Ascending aorta (tissue), 2 donors: ENCODE measurements at regions not wholly inside any gene's neighbourhood (a gene's known extent, or its start where the extent isn't known, plus 50 kb on each side); places are given as distances from the start of the nearest gene placed in this dataset.

Source experiments
- DNase-seq, 2 donors: peaks; one replicate each; pipeline ENCODE4 v3.0.0-alpha.2; 2019; ENCODE audit warnings: low spot score in 2 of 2
- H3K27ac ChIP-seq, 2 donors: fragments of 200-600 bp; sonication (generic); one replicate each; pipeline ENCODE4 v1.5.1; 2016 to 2017; ENCODE audit warnings: mild to moderate bottlenecking in 1 of 2
- H3K27me3 ChIP-seq: fragments of 200-600 bp; sonication (generic); one replicate; pipeline ENCODE4 v1.5.1; 2017
- H3K36me3 ChIP-seq, 2 donors: fragments of 200-600 bp; sonication (generic); one replicate each; pipeline ENCODE4 v1.5.1; 2016
- H3K4me1 ChIP-seq, 2 donors: fragments of 200-600 bp; sonication (generic); one replicate each; pipeline ENCODE4 v1.5.1; 2016 to 2017; ENCODE audit warnings: mild to moderate bottlenecking in 1 of 2
- H3K4me3 ChIP-seq, 2 donors: fragments of 200-600 bp; sonication (generic); one replicate each; pipeline ENCODE4 v1.5.1; 2016 to 2017; ENCODE audit warnings: mild to moderate bottlenecking in 1 of 2
- H3K9me3 ChIP-seq, 2 donors: fragments of 200-600 bp; sonication (generic); one replicate each; pipeline ENCODE4 v1.5.1; 2016
- CTCF ChIP-seq, 3 experiments: fragments of 200-600 bp in 2 of 3; fragments of 450-650 bp in 1 of 3; sonication (generic) in 2 of 3; IDR thresholded peaks; one replicate each; pipeline ENCODE4 v1.5.1; 2016 to 2019; ENCODE audit warnings: antibody characterized with exemption in 3 of 3, mild to moderate bottlenecking in 1 of 3, moderate library complexity in 1 of 3
- intact Hi-C: fragments of 100-400 bp; cut with DNase I; formaldehyde crosslinking; loops from one replicate; pipeline ENCODE4 v1.15.1; 2023

- Histone ChIP-seq H3K36me3 (no peaks in the 10 kb centered on the region), H3K27ac (no peak overlapping the region), H3K9me3 (peaks cover 0 to 7% of the 10 kb centered on the region in 2 donors), H3K4me3 (no peak overlapping the region), H3K27me3 (no peaks in the 10 kb centered on the region), H3K4me1 (no peaks in the 10 kb centered on the region)
- TF ChIP-seq CTCF (IDR thresholded peaks at IDR 0.05) = no peak
- no peak for DNase-seq
- intact Hi-C loops = no loop called here
These were observed 225.9 kb downstream of the MEIS1 start for GRCh38 chr2:66660804-66661203.

GRCh38 chr2:66661253-66662173 lies 226.6 kb downstream of the MEIS1 start:
- Histone ChIP-seq H3K36me3 (no peaks in the 10 kb centered on the region), H3K4me3 (no peak overlapping the region), H3K27ac (no peak overlapping the region), H3K9me3 (peaks cover 0 to 7% of the 10 kb centered on the region in 2 donors), H3K4me1 (no peaks in the 10 kb centered on the region), H3K27me3 (no peaks in the 10 kb centered on the region)
- DNase-seq = no peak
- intact Hi-C loops = no loop called here
- no peak for TF ChIP-seq CTCF (IDR thresholded peaks at IDR 0.05)

- no peak for TF ChIP-seq CTCF (IDR thresholded peaks at IDR 0.05)
- intact Hi-C loops = no loop called here
- Histone ChIP-seq H3K4me3 (no peak overlapping the region), H3K36me3 (no peaks in the 10 kb centered on the region), H3K27me3 (no peaks in the 10 kb centered on the region), H3K9me3 (peaks cover 0 to under 1% of the 10 kb centered on the region in 2 donors), H3K27ac (no peak overlapping the region), H3K4me1 (no peaks in the 10 kb centered on the region)
- DNase-seq = no peak
These were observed 230.4 kb downstream of the MEIS1 start for GRCh38 chr2:66665124-66665984.

GRCh38 chr2:66667301-66667700 lies 232.4 kb downstream of the MEIS1 start:
- Histone ChIP-seq H3K4me3 (no peak overlapping the region), H3K4me1 (no peaks in the 10 kb centered on the region), H3K36me3 (no peaks in the 10 kb centered on the region), H3K9me3 (no peaks in the 10 kb centered on the region), H3K27me3 (no peaks in the 10 kb centered on the region), H3K27ac (no peak overlapping the region)
- intact Hi-C loops = no loop called here
- DNase-seq = no peak
- TF ChIP-seq CTCF (IDR thresholded peaks at IDR 0.05) = no peak

- Histone ChIP-seq H3K4me3 (no peak overlapping the region), H3K27ac (no peak overlapping the region), H3K4me1 (no peaks in the 10 kb centered on the region), H3K9me3 (no peaks in the 10 kb centered on the region), H3K27me3 (no peaks in the 10 kb centered on the region), H3K36me3 (no peaks in the 10 kb centered on the region)
- no peak for TF ChIP-seq CTCF (IDR thresholded peaks at IDR 0.05)
- no peak for DNase-seq
- intact Hi-C loops = no loop called here
These were observed 238.4 kb downstream of the MEIS1 start for GRCh38 chr2:66673286-66673685.
